ENCODE measurements at regions not wholly inside any gene's neighbourhood (a gene's known extent, or its start where the extent isn't known, plus 50 kb on each side); places are given as distances from the start of the nearest gene placed in this dataset.
A peak's percentile ranks its signal among the peaks of the same experiment; 100 is the strongest.

GRCh38 chr5:69032009-69032408, 61.8 kb upstream of the SLC30A5 start:
- Histone ChIP-seq H3K27me3 (no peaks in the 10 kb centered on the region), H3K4me1 (no peaks in the 10 kb centered on the region), H3K9ac (no peak overlapping the region), H3K27ac (no peak overlapping the region), H3K4me2 (no peak overlapping the region), H2AFZ (replicated peaks) (no peak overlapping the region), H3K36me3 (no peaks in the 10 kb centered on the region), H3K4me3 (no peak overlapping the region), H3K9me3 (ENCODE audit: low read depth) (no peaks in the 10 kb centered on the region), H4K20me1 (ENCODE audit: low read depth) (no peaks in the 10 kb centered on the region), H3F3A (ENCODE audit: low read depth) (no peaks in the 10 kb centered on the region), H3K79me2 (ENCODE audit: low read depth) (no peaks in the 10 kb centered on the region)
- Mint-ChIP-seq H3K4me3 (no peak overlapping the region), H3K36me3 (no peaks in the 10 kb centered on the region), H3K4me1 (peaks cover 4% of the 10 kb centered on the region), H3K27ac (no peak overlapping the region), H3K9me3 (no peaks in the 10 kb centered on the region), H3K27me3 (ENCODE audit: insufficient read depth, low read depth) (no peaks in the 10 kb centered on the region)
- DNase-seq (ENCODE audit: low spot score), result peak; percentile 9
- TF ChIP-seq EZH2phosphoT487 (IDR thresholded peaks at IDR 0.05), result no peak
- TF ChIP-seq, protein P1, sequence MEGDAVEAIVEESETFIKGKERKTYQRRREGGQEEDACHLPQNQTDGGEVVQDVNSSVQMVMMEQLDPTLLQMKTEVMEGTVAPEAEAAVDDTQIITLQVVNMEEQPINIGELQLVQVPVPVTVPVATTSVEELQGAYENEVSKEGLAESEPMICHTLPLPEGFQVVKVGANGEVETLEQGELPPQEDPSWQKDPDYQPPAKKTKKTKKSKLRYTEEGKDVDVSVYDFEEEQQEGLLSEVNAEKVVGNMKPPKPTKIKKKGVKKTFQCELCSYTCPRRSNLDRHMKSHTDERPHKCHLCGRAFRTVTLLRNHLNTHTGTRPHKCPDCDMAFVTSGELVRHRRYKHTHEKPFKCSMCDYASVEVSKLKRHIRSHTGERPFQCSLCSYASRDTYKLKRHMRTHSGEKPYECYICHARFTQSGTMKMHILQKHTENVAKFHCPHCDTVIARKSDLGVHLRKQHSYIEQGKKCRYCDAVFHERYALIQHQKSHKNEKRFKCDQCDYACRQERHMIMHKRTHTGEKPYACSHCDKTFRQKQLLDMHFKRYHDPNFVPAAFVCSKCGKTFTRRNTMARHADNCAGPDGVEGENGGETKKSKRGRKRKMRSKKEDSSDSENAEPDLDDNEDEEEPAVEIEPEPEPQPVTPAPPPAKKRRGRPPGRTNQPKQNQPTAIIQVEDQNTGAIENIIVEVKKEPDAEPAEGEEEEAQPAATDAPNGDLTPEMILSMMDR (IDR thresholded peaks at IDR 0.05), result peak; percentile 18

DNA sequence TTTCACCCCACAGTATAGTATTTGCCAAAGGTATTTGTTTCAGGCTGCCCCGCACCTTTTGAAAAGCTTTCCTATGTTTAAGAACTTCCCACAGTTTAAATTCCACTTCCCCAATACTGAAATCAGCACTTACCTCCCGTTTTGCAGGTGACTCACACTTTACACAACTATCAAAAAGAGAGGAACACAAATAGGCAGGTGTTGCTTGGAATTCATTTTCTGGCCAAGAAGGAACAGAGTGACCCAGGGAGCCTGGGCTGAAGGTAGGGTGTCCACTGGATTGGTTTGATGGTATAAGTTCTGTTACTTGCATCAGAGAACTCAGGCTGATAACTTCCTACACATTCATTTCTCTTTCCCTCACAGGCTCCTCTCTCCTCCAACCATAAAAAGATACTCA, 60.1 kb upstream of the SLC30A5 start:
- H3K27ac ChIP-seq, result no peak overlapping the region
- H3K4me3 ChIP-seq, result no peak overlapping the region
- no peak for TF ChIP-seq EZH2 (IDR thresholded peaks at IDR 0.05)
- TF ChIP-seq EZH2phosphoT487 (IDR thresholded peaks at IDR 0.05), result no peak
- TF ChIP-seq, protein P1 (IDR thresholded peaks at IDR 0.05), result no peak
- Mint-ChIP-seq H3K36me3 (no peaks in the 10 kb centered on the region), H3K4me1 (peaks cover 4% of the 10 kb centered on the region), H3K27ac (no peak overlapping the region), H3K4me3 (no peak overlapping the region), H3K27me3 (ENCODE audit: insufficient read depth, low read depth) (no peaks in the 10 kb centered on the region), H3K9me3 (no peaks in the 10 kb centered on the region)
- no peak overlapping the region for H3K4me2 ChIP-seq
- no peaks in the 10 kb centered on the region for H3K27me3 ChIP-seq
- H3K79me2 ChIP-seq (ENCODE audit: low read depth), result no peaks in the 10 kb centered on the region
- no peaks in the 10 kb centered on the region for H4K20me1 ChIP-seq (ENCODE audit: low read depth)
- no peak for DNase-seq (ENCODE audit: low spot score)
- H3K4me1 ChIP-seq, result no peaks in the 10 kb centered on the region
- H2AFZ ChIP-seq (replicated peaks), result no peak overlapping the region
- H3F3A ChIP-seq (ENCODE audit: low read depth), result no peaks in the 10 kb centered on the region
- H3K9ac ChIP-seq, result no peak overlapping the region
- H3K36me3 ChIP-seq, result no peaks in the 10 kb centered on the region
- H3K9me3 ChIP-seq (ENCODE audit: low read depth), result no peaks in the 10 kb centered on the region

DNA sequence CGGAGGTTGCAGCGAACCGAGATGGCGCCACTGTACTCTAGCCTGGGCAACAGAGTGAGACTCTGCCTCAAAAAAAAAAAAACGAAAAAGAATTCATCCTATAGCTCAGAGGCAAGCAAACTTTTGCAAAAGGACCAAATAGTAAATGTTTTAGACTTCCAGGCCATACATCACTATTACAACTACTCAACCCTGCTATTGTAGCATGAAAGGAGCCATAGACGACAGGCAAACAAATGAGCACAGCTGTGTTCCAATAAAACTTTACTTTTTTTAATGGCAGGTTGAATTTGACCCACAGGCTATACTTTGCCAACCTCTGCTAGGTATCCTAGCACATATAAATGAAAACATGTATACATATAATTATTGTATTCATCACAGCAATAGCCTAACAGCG, 58.9 kb upstream of the SLC30A5 start:
- H3K9ac ChIP-seq, result no peak overlapping the region
- DNase-seq (ENCODE audit: low spot score), result no peak
- H3K36me3 Mint-ChIP-seq, result no peaks in the 10 kb centered on the region
- no peaks in the 10 kb centered on the region for H3F3A ChIP-seq (ENCODE audit: low read depth)
- no peaks in the 10 kb centered on the region for H3K9me3 Mint-ChIP-seq
- H3K79me2 ChIP-seq (ENCODE audit: low read depth), result no peaks in the 10 kb centered on the region
- H3K27me3 ChIP-seq, result no peaks in the 10 kb centered on the region
- no peak overlapping the region for H3K4me3 ChIP-seq
- no peaks in the 10 kb centered on the region for H3K27me3 Mint-ChIP-seq (ENCODE audit: insufficient read depth, low read depth)
- H3K36me3 ChIP-seq, result no peaks in the 10 kb centered on the region
- no peaks in the 10 kb centered on the region for H3K4me1 ChIP-seq
- no peak overlapping the region for H3K27ac Mint-ChIP-seq
- no peaks in the 10 kb centered on the region for H3K9me3 ChIP-seq (ENCODE audit: low read depth)
- TF ChIP-seq EZH2phosphoT487 (IDR thresholded peaks at IDR 0.05) (no peak), EZH2 (IDR thresholded peaks at IDR 0.05) (no peak)
- TF ChIP-seq, protein P1 (IDR thresholded peaks at IDR 0.05), result no peak
- no peak overlapping the region for H3K4me2 ChIP-seq
- H4K20me1 ChIP-seq (ENCODE audit: low read depth), result no peaks in the 10 kb centered on the region
- peaks cover 4% of the 10 kb centered on the region for H3K4me1 Mint-ChIP-seq
- no peak overlapping the region for H2AFZ ChIP-seq (replicated peaks)
- no peak overlapping the region for H3K4me3 Mint-ChIP-seq
- no peak overlapping the region for H3K27ac ChIP-seq

- no peaks in the 10 kb centered on the region for H3K9me3 Mint-ChIP-seq
- no peak overlapping the region for H2AFZ ChIP-seq (replicated peaks)
- no peak overlapping the region for H3K9ac ChIP-seq
- H3K27me3 Mint-ChIP-seq (ENCODE audit: insufficient read depth, low read depth), result no peaks in the 10 kb centered on the region
- DNase-seq (ENCODE audit: low spot score), result no peak
- no peaks in the 10 kb centered on the region for H3K27me3 ChIP-seq
- H4K20me1 ChIP-seq (ENCODE audit: low read depth), result no peaks in the 10 kb centered on the region
- H3F3A ChIP-seq (ENCODE audit: low read depth), result no peaks in the 10 kb centered on the region
- no peaks in the 10 kb centered on the region for H3K36me3 Mint-ChIP-seq
- H3K4me3 ChIP-seq, result no peak overlapping the region
- H3K79me2 ChIP-seq (ENCODE audit: low read depth), result no peaks in the 10 kb centered on the region
- H3K4me2 ChIP-seq, result no peak overlapping the region
- H3K4me1 Mint-ChIP-seq, result peaks cover 1% of the 10 kb centered on the region
- H3K27ac Mint-ChIP-seq, result no peak overlapping the region
- TF ChIP-seq EZH2phosphoT487 (IDR thresholded peaks at IDR 0.05), result no peak
- TF ChIP-seq, protein P1 (IDR thresholded peaks at IDR 0.05), result no peak
- no peak for TF ChIP-seq EZH2 (IDR thresholded peaks at IDR 0.05)
- H3K4me1 ChIP-seq, result no peaks in the 10 kb centered on the region
- H3K36me3 ChIP-seq, result no peaks in the 10 kb centered on the region
- H3K9me3 ChIP-seq (ENCODE audit: low read depth), result no peaks in the 10 kb centered on the region
- H3K27ac ChIP-seq, result no peak overlapping the region
- no peak overlapping the region for H3K4me3 Mint-ChIP-seq
Observed at GRCh38 chr5:69035665-69036064, 58.1 kb upstream of the SLC30A5 start.

Measured in neural progenitor cell (in vitro differentiated cells).